ENCODE measurements at regions not wholly inside any gene's neighbourhood (a gene's known extent, or its start where the extent isn't known, plus 50 kb on each side); places are given as distances from the start of the nearest gene placed in this dataset.
"Not testable (repeated sequence)": the region's sequence is repeated elsewhere in the genome, so short reads cannot be mapped to it uniquely, and the experiment has no call there.

DNA sequence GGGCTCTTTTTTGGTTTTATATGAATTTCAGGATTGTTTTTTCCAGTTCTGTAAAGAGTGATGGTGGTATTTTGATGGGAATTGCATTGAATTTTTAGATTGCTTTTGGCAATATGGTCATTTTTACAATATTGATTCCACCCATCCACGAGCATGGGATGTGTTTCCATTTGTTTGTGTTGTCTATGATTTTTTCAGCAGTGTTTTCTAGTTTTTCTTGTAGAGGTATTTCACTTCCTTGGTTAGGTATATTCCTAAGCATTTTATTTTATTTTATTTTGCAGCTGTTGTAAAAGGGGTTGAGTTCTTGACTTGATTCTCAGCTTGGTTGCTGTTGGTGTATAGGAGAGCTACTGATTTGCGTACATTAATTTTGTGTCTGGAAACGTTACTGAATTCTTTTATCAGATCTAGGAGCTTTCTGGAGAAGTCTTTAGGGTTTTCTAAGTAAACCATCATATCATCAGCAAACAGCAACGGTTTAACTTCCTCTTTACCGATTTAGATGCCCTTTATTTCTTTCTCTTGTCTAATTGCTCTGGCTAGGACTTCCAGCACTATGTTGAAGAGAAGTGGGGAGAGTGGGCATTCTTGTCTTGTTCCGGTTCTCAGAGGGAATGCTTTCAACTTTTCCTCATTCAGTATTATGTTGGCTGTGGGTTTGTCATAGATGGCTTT, 69.4 kb upstream of the GNG12 start:
- TF ChIP-seq, protein P1, sequence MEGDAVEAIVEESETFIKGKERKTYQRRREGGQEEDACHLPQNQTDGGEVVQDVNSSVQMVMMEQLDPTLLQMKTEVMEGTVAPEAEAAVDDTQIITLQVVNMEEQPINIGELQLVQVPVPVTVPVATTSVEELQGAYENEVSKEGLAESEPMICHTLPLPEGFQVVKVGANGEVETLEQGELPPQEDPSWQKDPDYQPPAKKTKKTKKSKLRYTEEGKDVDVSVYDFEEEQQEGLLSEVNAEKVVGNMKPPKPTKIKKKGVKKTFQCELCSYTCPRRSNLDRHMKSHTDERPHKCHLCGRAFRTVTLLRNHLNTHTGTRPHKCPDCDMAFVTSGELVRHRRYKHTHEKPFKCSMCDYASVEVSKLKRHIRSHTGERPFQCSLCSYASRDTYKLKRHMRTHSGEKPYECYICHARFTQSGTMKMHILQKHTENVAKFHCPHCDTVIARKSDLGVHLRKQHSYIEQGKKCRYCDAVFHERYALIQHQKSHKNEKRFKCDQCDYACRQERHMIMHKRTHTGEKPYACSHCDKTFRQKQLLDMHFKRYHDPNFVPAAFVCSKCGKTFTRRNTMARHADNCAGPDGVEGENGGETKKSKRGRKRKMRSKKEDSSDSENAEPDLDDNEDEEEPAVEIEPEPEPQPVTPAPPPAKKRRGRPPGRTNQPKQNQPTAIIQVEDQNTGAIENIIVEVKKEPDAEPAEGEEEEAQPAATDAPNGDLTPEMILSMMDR (IDR thresholded peaks at IDR 0.05) = not testable (repeated sequence)
- not testable (repeated sequence) for TF ChIP-seq POLR2A (IDR thresholded peaks at IDR 0.05)

All from esophagus squamous epithelium (tissue), 4 donors.